ENCODE measurements at regions not wholly inside any gene's neighbourhood (a gene's known extent, or its start where the extent isn't known, plus 50 kb on each side); places are given as distances from the start of the nearest gene placed in this dataset.

DNA sequence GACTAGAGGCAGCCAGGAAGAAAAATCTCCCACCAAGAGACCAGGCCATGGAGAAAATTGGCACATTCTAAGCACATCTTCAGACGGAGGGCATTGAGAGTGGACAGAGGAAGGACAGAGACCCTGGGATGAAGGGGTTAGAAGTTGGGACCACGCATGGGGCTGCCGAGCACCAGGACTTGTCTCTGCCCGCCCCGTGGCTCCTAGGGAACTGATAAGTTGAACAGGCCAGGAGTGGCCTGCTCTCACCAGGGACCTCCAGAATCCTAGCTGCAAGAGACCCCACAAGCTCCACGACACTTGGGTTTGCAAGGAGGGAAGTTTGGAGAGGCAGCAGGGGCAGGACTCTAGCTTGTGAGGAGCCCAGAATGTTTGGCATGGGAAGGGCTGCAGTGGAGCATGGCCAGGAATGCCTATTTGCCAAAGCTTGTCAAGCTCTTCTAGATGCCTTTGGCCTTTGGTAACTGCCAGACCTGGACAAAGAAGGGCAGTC lies 355.1 kb downstream of the NSUN3 start:
- TF ChIP-seq POLR2AphosphoS5 (IDR thresholded peaks at IDR 0.05; ENCODE audit: borderline replicate concordance, low read depth, low read length) (no peak), FOXP2 (optimal IDR thresholded peaks at IDR 0.05; ENCODE audit: control extremely low read depth, extremely low read length, insufficient read depth) (no peak)

Measured in SK-N-MC (cell line).